Activated CD8-positive, alpha-beta memory T cell treated with anti-CD3 and anti-CD28 coated beads for 1 hour (primary cell): ENCODE measurements at regions not wholly inside any gene's neighbourhood (a gene's known extent, or its start where the extent isn't known, plus 50 kb on each side); places are given as distances from the start of the nearest gene placed in this dataset.
"Not testable (repeated sequence)": the region's sequence is repeated elsewhere in the genome, so short reads cannot be mapped to it uniquely, and the experiment has no call there.

Source experiments
- DNase-seq, 2 donors: peaks; one replicate each; pipeline ENCODE4 v3.0.0-alpha.2; 2020; ENCODE audit warnings: low read depth in 1 of 2; ENCODE audit errors: extremely low read depth in 1 of 2

GRCh38 chr11:134496058-134496457, 84.0 kb upstream of the B3GAT1 start:
- not testable (repeated sequence) for DNase-seq

- not testable (repeated sequence) for DNase-seq
Observed at GRCh38 chr11:134494395-134494794, 82.4 kb upstream of the B3GAT1 start.

DNA sequence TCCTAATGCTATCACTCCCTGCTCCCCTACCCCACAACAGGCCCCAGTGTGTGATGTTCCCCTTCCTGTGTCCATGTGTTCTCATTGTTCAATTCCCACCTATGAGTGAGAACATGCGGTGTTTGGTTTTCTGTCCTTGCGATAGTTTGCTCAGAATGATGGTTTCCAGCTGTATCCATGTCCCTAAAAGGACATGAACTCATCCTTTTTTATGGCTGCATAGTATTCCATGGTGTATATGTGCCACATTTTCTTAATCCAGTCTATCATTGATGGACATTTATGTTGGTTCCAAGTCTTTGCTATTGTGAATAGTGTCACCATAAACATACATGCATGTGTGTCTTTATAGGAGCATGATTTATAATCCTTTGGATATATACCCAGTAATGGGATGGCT, 80.4 kb upstream of the B3GAT1 start:
- not testable (repeated sequence) for DNase-seq

- no peak for DNase-seq
Observed at GRCh38 chr11:134489728-134490127, 77.7 kb upstream of the B3GAT1 start.

GRCh38 chr11:134488913-134489312, 76.9 kb upstream of the B3GAT1 start:
- DNase-seq, result no peak

DNA sequence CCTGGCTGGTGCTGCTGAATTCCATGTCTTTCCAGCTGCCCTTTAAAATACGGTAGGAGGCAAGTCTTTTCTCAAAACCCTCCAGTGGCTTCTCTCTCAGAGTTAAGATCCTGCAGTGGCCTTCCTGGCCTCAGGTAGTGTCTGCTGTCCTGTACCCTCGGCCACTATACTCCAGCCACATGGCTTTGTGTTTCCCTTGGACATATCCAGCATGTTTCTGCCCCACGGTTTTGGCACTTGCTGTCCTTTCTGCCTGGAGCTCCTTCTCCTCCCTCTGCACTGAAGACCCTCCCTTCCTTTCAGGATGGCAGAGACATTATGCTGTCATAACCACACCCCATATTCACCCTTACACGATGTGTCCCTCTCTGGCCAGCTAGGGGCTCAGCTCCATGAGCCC, 76.5 kb upstream of the B3GAT1 start:
- DNase-seq, result no peak

- no peak for DNase-seq
Observed at GRCh38 chr11:134487696-134488095, 75.7 kb upstream of the B3GAT1 start.

GRCh38 chr11:134486704-134487103, 74.7 kb upstream of the B3GAT1 start:
- DNase-seq, result no peak

GRCh38 chr11:134486106-134486505, 74.1 kb upstream of the B3GAT1 start:
- DNase-seq, result no peak

DNA sequence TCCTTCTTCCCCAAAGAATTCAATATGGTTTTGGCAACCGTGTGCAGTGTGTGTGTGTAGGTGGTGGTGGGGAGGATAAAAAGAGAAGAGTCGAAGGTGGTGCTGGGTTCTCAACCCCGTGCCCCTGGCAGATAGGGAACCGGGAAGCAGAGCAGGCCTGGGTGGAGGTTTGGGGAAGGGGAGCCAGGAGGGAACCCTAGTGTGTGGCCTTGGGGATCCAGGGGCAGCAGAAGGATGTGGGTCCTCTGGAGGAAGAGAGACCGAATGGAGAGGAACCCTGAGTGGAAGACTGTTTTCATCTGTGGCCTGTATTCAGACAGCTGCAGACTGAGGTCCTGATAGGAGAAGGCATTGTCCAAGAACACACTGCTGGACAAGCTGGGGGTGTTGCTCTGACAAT, 73.3 kb upstream of the B3GAT1 start:
- no peak for DNase-seq

GRCh38 chr11:134483857-134484256, 71.8 kb upstream of the B3GAT1 start:
- DNase-seq, result no peak

GRCh38 chr11:134483291-134483690, 71.2 kb upstream of the B3GAT1 start:
- no peak for DNase-seq

DNA sequence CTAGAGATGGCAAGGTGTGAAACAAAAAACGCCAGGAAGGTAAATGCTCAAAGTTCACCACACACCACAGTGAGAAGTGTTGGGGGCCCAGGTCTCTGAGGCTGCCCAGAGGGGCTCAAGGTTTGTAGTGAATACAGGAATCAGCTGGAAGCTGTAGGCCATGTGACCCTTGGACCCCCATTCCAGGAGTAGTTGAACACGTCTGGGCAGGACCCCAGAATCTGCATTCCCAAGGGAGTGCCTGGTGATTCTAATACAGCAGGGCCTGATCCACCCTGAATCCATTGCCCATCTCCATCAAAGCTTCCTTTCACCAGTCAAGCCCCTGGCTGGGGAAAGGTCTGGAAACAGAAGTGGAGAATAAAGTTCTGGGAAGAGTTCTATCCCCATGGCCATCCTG, 70.8 kb upstream of the B3GAT1 start:
- DNase-seq, result no peak

GRCh38 chr11:134481933-134482527, 70.0 kb upstream of the B3GAT1 start:
- no peak for DNase-seq

DNA sequence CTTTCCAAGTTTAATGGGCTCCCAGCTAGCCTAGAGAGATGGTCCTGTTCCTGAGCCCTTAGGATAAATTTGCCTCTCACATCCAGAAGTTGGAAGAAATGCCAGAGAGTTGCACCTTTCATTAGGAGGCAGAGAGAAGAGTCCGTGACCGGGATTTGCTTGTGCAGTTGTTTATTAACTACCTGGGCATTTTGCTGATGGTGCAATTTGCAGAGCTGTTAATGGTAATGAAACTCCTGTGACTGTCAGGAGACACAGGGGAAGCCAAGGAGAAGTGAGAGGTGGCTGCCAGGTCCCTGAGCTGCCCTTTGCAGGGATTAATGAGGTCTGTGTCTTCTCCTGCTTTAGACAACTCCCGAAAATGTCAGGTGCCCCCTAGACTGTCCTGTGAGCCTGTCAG, 69.1 kb upstream of the B3GAT1 start:
- DNase-seq, result no peak

- DNase-seq, result no peak
Observed at GRCh38 chr11:134480136-134480712, 68.2 kb upstream of the B3GAT1 start.

DNA sequence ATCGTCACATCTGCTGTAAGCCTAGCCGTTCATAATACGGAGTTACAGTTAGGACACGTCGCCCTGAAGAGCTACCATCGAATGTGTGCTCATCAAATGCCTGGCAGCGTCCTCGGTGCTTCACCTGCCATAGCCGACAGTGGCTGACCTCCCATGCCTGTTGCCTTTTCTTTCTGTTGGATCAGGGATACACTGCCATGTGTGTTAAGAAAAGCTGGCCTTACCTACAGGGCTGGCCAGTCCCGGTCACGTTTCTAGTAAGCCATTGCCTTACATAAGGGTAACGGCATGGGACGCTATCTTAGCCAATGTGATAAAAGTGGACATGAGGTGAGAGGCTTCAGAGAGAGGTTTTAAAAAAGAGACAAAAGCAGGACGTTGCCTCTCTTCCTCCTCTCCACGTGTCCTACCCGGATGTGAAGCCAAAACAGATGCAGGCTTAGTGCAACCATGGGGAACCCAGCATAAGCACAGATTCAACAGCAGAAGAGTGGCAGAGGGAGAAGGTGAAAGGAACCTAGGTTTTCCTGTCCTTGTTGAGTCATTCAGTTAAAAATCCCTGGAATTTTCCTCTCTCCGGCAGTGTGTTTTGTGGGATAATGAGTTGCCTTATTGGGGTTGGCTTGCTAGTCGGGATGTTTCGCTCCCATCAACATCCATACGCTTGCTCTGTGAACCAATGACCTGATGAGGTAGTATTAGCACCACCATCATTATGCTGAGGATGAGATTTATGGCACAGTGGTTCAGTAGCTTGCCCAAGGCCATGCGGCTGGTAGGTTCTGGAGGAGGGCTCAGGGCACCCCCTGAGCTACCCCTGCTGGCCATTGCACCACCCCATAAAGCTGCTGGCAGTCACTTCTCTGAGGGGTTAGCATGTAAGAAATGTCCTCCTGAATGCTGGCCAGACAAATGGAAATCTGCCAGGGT, 67.4 kb upstream of the B3GAT1 start:
- DNase-seq, result no peak

DNA sequence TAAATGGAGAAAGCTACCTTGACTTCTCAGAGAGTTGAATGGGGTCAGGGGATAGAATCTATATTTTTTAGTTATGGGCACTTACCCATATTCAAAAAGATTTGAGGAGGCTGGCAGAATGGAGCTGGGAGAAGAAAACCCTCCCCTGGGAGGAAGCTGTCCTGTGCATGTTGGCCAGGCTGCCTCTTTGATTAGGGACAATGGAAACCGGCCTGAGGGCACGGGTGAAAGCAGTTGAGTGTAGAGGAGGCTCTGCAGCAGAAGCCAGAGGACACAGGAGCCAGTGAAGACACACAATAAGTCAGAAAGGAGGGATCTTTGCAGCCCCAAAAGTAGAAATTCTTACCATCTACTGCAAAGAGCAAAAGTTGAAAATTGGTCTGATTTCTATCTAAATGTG, 66.6 kb upstream of the B3GAT1 start:
- DNase-seq, result no peak

DNA sequence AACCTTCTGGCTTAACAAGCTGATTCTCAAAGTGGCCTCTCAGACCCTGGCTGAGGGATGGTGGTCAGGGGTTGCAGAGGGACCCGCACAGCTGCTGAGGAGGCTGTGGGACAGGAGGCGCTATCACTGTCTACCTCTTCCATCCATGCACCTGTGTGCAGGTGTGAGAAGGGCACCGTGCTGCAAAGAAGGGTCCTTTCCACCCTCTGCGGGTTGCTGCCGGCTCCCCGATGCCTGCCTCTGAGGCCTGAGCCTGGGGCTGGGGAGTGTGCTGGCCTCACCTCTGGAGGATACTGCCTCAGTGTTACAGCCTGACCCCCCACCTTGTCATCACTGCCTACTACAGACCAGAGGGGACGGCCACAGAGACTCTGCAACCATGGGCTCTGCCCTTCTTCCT, 66.1 kb upstream of the B3GAT1 start:
- no peak for DNase-seq

- DNase-seq, result no peak
Observed at GRCh38 chr11:134477486-134477885, 65.4 kb upstream of the B3GAT1 start.

DNA sequence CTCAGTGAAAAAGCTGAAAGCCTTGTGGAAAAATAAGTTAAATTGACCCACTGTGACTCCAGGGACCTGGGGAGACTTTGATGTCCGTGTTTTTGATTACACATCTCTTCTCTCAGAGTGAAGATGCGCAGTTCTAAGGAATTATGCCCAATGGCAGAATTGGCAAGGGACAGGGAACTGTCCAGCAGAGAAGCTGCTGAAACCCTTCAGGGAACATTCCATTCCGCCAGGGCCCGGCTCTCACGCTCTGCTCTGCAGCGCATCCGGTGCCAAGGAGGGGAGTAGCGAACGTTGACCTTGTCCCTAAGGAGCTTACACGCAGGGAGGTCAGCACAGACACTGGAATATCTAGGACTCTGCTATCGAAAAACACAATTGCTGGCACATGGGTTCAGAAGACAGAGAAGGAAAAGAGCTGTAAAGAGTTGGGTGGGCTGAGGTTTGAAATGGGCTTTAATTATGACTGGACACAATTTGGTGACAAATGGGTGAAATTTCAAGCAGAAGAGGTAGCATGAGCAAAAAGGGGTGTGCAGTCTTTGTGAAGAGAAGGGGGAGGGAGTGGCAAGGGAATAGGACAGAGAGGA, 64.5 kb upstream of the B3GAT1 start:
- DNase-seq, result no peak

- DNase-seq, result no peak
Observed at GRCh38 chr11:134475951-134476350, 63.9 kb upstream of the B3GAT1 start.
